ENCODE measurements at regions not wholly inside any gene's neighbourhood (a gene's known extent, or its start where the extent isn't known, plus 50 kb on each side); places are given as distances from the start of the nearest gene placed in this dataset.

DNA sequence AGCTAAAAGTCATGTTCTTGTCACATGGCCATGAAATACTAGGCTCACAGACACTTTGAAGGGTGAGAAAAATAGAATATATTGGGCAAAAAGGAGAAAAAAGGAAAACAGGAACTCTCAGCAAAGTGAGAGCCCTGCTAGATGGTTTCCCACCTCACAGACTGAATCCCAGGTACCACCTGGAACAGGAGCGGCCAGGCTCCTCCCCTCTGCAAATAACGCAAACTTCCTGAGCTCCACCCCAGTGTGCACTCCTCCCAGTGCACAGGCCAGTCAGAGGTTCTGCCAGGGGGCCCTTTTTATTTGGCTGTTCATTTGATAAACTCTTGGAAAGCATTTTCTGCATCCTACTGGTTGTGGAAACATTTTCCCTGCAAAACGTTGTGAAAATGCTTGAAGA, 780.4 kb downstream of the TBL1XR1 start:
- Mint-ChIP-seq H3K9me3 (ENCODE audit: unreplicated experiment) (no peaks in the 10 kb centered on the region), H3K36me3 (ENCODE audit: insufficient read depth, unreplicated experiment) (peaks cover 6% of the 10 kb centered on the region), H3K27me3 (ENCODE audit: insufficient read depth, unreplicated experiment) (no peaks in the 10 kb centered on the region), H3K4me1 (ENCODE audit: insufficient read depth, unreplicated experiment) (no peaks in the 10 kb centered on the region), H3K4me3 (ENCODE audit: unreplicated experiment) (no peak overlapping the region), H3K27ac (ENCODE audit: low read depth, unreplicated experiment) (no peak overlapping the region)
- CTCF ChIA-PET: interaction anchor here (0.7 kb wide), 1 partner anchor 691 kb away, joined by 3 read pairs; no protein-coding TSS in a partner anchor
- intact Hi-C loops (cut with micrococcal nuclease): no loop called here
- POLR2A ChIA-PET: no interaction called here
- no TSS peak for BruUV-seq (replicated peaks)
- TF ChIP-seq CTCF (IDR thresholded peaks at IDR 0.05; ENCODE audit: unreplicated experiment): no peak
- no peak for DNase-seq (ENCODE audit: unreplicated experiment)

- Mint-ChIP-seq H3K4me1 (ENCODE audit: insufficient read depth, unreplicated experiment) (no peaks in the 10 kb centered on the region), H3K9me3 (ENCODE audit: unreplicated experiment) (no peaks in the 10 kb centered on the region), H3K4me3 (ENCODE audit: unreplicated experiment) (no peak overlapping the region), H3K36me3 (ENCODE audit: insufficient read depth, unreplicated experiment) (peaks cover 6% of the 10 kb centered on the region), H3K27me3 (ENCODE audit: insufficient read depth, unreplicated experiment) (no peaks in the 10 kb centered on the region), H3K27ac (ENCODE audit: low read depth, unreplicated experiment) (no peak overlapping the region)
- no peak for TF ChIP-seq CTCF (IDR thresholded peaks at IDR 0.05; ENCODE audit: unreplicated experiment)
- BruUV-seq (replicated peaks): no TSS peak
- CTCF ChIA-PET: interaction anchor here (0.6 kb wide), 1 partner anchor 983 kb away, joined by 3 read pairs; no protein-coding TSS in a partner anchor
- POLR2A ChIA-PET: no interaction called here
- DNase-seq (ENCODE audit: unreplicated experiment): no peak
- intact Hi-C loops (cut with micrococcal nuclease): no loop called here
Measured at GRCh38 chr3:176415661-176416295, 781.5 kb downstream of the TBL1XR1 start.

- Mint-ChIP-seq H3K4me1 (ENCODE audit: insufficient read depth, unreplicated experiment) (no peaks in the 10 kb centered on the region), H3K4me3 (ENCODE audit: unreplicated experiment) (no peak overlapping the region), H3K27me3 (ENCODE audit: insufficient read depth, unreplicated experiment) (no peaks in the 10 kb centered on the region), H3K9me3 (ENCODE audit: unreplicated experiment) (no peaks in the 10 kb centered on the region), H3K27ac (ENCODE audit: low read depth, unreplicated experiment) (no peak overlapping the region), H3K36me3 (ENCODE audit: insufficient read depth, unreplicated experiment) (no peaks in the 10 kb centered on the region)
- CTCF ChIA-PET: no interaction called here
- TF ChIP-seq CTCF (IDR thresholded peaks at IDR 0.05; ENCODE audit: unreplicated experiment): no peak
- DNase-seq (ENCODE audit: unreplicated experiment): no peak
- no TSS peak for BruUV-seq (replicated peaks)
- POLR2A ChIA-PET: no interaction called here
- intact Hi-C loops (cut with micrococcal nuclease): no loop called here
Measured at GRCh38 chr3:176412771-176413170, 784.5 kb downstream of the TBL1XR1 start.

DNA sequence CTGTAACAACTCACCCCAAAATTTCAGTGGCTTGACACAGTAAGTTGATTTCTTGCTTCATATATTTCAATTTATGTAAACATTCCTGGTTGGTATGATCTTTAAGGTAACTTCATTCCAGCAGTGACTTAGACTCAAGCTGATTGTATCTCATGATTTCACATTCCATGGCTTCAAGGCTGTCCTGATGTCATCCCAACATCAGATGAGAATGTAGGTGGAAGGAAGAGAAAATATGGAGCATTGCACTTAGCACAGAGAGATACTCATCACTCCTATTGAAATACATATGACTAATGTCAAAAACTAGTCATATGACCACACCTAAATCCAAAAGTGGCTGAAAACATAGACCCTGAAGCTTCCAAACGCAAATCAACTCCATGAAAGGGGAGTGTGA, 793.8 kb downstream of the TBL1XR1 start:
- CTCF ChIA-PET: no interaction called here

More for the DNA sequence above, 793.8 kb downstream of the TBL1XR1 start:
- Mint-ChIP-seq H3K27me3 (ENCODE audit: insufficient read depth, unreplicated experiment) (no peaks in the 10 kb centered on the region), H3K4me1 (ENCODE audit: insufficient read depth, unreplicated experiment) (no peaks in the 10 kb centered on the region), H3K9me3 (ENCODE audit: unreplicated experiment) (no peaks in the 10 kb centered on the region), H3K4me3 (ENCODE audit: unreplicated experiment) (no peak overlapping the region), H3K27ac (ENCODE audit: low read depth, unreplicated experiment) (no peak overlapping the region), H3K36me3 (ENCODE audit: insufficient read depth, unreplicated experiment) (no peaks in the 10 kb centered on the region)
- TF ChIP-seq CTCF (IDR thresholded peaks at IDR 0.05; ENCODE audit: unreplicated experiment): no peak
- no peak for DNase-seq (ENCODE audit: unreplicated experiment)
- BruUV-seq (replicated peaks): no TSS peak
- POLR2A ChIA-PET: no interaction called here
- intact Hi-C loops (cut with micrococcal nuclease): no loop called here

Measured in MCF 10A (cell line).